ENCODE measurements at regions not wholly inside any gene's neighbourhood (a gene's known extent, or its start where the extent isn't known, plus 50 kb on each side); places are given as distances from the start of the nearest gene placed in this dataset.
A peak's percentile ranks its signal among the peaks of the same experiment; 100 is the strongest.

GRCh38 chr17:34156741-34157589, 98.1 kb upstream of the CCL2 start:
- no peak for DNase-seq

- no peak for DNase-seq
Observed at GRCh38 chr17:34161690-34162089, 93.4 kb upstream of the CCL2 start.

GRCh38 chr17:34163123-34163522, 92.0 kb upstream of the CCL2 start:
- no peak for DNase-seq

GRCh38 chr17:34163646-34164045, 91.4 kb upstream of the CCL2 start:
- DNase-seq, result no peak

- DNase-seq, result no peak
Observed at GRCh38 chr17:34164837-34165236, 90.2 kb upstream of the CCL2 start.

- no peak for DNase-seq
Observed at GRCh38 chr17:34166352-34166751, 88.7 kb upstream of the CCL2 start.

GRCh38 chr17:34167354-34167753, 87.7 kb upstream of the CCL2 start:
- DNase-seq, result no peak

DNA sequence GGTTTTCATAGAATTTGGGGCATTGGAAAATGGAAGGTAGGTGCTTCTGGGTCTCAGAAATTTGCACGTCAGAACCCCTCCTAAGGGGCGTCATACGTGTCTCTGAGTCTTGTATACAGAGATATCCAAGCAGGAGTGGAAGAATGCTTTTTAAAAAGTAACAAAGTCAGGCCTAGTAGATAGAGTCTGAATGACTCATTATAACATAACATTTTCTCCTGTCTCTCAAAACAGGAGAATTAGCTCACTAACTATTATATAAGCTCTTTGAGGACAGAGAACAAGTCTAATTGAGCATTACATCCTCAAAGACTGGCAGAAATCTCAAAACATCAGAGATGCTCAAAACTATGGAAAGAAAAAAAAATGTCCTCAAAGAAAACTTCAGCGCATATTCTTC, 86.1 kb upstream of the CCL2 start:
- no peak for DNase-seq

DNA sequence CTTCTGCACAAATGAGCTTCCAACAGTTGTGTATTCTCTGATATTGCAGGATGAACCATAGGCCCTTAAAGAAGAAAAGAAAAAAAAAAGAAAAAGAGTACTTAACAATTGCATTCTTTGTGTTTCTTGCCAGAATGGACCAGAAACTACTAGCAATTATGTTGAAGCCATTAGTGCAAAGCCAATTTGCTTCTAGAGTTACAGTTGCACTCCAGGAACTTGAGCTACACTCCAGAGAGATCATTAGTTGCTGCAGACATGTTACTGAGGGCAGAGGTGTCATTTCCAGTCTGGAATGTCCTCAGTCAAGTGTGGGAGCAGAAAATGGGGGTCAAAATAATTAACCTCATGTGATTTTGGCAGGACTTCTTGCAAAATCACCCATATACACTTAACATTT, 85.6 kb upstream of the CCL2 start:
- DNase-seq, result no peak

DNA sequence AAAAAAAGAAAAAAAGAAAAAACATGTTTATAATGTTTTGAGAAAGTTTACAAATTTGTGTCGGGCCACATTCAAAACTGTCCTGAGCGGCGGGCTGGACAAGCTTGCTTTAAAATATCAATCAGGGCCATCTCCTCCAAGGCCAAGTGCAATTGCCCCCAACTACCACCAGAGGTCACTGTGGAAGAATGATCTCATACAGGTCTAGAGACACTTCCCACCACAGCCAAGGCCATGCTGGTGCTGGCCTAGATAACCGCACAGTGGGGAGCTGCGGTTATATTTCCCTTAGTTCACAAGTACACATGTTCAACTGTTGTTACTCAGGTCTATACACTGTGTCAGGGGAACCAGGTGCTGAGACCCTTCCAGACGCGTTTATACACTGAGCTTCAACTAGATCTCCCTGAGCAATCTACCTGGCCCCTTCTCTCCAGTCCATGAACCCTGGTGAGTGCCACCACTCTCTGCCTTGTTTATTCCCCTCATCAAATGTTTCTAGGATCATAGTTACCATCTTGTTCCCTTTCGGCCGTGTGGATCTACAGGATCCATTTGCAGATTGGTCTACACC, 83.8 kb upstream of the CCL2 start:
- no peak for DNase-seq

GRCh38 chr17:34172390-34172918, 82.6 kb upstream of the CCL2 start:
- no peak for DNase-seq

- no peak for DNase-seq
Observed at GRCh38 chr17:34173241-34173640, 81.8 kb upstream of the CCL2 start.

DNA sequence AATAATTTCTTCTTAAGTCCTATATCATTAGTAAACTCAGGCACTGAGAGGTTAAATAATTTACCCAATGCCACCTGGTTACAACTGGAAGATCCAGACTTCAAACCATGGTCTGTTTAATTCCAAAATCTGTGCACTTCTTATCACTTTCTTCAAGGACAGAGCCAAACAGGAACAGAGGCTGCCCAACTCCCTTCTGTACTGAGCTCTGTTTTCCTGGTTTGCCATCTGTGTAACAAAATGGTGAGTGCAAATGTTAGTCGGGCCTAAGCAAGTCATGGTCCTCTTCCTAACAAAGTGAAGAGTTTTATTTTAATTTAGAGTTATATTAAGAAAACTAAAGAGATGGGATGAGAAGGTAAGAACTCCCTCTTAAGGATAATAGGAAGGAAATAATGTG, 80.6 kb upstream of the CCL2 start:
- no peak for DNase-seq

DNA sequence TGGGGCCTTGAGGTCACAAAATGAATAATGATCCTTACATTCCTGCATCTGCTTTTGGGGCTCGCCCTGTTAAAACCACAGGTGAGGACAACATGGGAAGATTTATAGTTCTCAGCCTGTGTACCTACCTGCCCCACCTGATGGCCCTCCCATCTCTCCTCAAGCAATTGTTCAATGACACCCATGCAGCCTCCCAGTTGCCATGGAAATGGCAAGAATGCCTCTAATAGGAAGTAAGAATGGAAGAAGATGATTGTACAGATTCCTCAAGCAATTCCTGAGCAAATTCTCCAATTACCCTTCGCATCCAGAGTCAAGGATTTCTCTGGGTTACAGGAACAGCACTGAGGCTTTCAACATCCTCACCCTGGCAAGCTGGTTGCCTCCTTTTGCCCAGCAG, 78.6 kb upstream of the CCL2 start:
- no peak for DNase-seq

DNA sequence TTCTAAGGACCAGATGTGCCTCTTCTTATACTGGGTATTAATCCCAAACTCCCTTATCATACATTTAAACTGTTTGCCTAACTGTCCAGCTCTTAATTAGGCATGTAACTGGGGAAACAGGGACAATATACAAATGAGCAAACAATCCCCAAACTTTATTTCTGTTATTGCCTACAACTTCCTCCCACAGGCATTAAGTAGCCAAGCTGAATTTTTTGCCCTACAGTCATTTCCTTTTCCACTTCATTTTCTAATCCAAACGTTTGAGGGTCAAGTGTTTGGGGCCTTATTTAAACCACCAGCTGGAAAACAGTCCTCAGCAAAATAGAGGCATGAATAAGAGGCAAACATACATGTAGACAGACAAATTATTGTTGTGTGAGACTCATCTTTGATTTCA, 77.4 kb upstream of the CCL2 start:
- DNase-seq, result no peak

DNA sequence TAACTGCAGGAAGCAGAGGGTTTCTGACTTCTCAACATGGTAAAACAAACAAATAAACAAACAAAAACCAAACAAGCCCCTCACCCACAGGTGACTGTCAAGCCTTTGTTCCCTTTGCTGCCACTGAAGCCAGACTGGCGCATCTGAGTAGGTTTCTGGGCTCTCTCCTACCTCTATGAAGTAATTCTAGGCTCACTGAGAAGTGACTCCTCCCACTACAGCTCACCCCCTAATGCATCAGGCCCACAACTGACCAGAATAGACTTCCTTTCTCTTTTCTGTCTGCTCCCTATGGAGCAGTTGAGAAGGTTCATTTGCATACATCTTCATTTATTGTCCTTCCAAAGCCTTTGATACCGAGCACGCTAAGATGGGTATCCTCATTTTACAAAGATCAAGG, 77.0 kb upstream of the CCL2 start:
- DNase-seq, result no peak

DNA sequence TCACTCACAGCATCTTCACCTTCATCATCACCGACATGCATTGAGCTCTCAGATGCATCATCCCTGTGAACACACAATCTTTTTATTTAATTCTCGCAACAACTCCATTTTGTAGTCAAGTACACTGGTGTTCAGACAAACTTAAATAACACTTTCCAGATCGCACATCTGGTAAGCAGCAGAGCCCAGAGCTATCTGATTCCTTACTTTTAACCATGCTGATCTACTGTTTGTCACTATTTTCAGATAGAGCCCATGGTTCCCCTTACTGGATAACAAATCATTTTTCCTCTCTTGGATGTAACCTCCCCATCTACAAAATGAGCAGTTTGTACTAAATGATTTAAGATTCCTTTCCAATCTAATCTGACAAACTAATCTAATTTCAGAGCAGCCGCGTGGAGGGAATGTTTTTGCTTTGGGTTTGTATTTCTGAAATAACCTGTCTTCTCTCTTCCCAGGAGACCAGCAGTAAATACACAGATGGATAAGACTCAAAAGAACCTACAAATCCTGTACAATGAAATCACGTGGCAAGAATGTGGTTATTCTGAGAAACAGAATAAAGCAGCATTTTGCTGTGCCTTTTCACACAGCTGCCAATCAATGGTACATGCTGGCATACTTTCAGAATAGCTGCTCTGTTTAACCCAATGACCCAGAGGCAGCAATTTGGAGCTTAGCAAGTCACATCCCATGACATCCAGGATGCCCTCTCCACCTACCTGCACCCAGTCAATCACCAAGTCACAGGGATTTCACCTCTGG, 72.9 kb upstream of the CCL2 start:
- DNase-seq, result no peak

GRCh38 chr17:34195987-34196386, 59.1 kb upstream of the CCL2 start:
- DNase-seq, result no peak

DNA sequence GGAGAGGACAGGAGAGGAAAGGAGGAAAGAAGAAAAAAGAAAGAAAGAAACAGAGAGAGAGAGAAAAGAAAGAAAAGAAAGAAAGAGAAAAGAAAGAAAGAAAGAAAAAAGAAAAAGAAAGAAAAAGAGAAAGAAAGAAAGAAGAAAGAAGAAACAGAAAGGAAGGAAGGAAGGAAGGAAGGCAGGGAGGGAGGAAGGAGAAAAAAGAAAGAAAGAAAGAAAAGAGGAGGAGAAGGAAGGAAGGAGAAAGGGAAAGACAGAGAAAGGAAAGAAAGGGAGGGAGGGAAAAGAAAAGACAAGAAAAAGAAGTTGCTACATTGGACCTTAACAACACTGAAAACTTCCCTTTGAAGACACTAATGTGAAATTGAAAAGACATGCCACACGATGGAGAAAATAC, 56.6 kb upstream of the CCL2 start:
- no peak for DNase-seq

- no peak for DNase-seq
Observed at GRCh38 chr17:34199454-34199853, 55.6 kb upstream of the CCL2 start.

DNA sequence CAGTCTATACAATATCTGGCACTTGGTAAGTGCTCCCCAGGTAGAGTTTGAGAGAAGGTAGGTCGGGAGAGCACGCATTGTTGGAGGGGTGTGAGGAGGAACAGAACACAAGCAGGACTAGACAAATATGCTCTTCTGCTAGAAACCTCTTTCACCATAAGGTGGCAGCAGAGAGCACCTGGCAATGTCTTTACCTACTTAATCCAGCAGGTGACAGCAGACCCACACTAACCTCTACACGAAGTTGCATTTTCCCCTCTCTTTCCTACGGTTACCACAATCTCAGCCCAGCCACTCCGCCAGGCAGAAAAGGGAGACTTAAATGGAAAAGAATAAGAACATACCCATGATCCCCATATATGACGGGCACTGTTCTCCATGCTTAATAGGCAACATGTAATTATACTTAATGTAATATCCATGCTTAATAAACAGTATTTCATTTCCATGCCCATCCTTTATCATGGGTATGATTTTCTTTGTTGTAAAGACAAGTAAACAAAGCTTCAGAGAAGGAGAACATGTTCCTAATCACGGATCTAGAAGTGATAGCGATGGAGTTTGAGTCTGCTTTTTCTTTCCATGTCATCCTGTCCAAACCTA, 55.1 kb upstream of the CCL2 start:
- peak; percentile 62 for DNase-seq

DNA sequence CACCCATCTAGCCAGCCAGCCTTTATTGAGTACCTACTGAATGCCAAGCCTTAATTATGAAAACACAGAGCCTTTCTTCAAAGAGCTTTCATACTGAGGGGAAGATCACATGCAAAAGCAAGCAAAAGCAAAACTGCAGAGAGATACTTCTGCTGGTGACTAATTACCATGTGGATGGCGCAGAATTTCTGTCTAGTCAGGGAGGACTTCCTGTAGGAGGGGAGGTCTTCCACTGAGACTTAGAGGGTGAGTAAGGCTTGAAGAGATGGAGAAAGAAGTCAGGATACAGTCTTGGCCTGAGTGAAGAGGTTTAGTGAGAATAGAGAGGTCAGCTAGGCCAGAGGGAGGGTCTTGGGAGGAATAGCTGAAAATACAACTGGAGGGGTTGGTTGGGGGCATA, 53.9 kb upstream of the CCL2 start:
- DNase-seq, result no peak

GRCh38 chr17:34201767-34202166, 53.3 kb upstream of the CCL2 start:
- DNase-seq, result no peak

All from NCI-H524 treated with DMSO at 0.1 percent for 48 hours (cell line).